ENCODE measurements at regions not wholly inside any gene's neighbourhood (a gene's known extent, or its start where the extent isn't known, plus 50 kb on each side); places are given as distances from the start of the nearest gene placed in this dataset.

GRCh38 chr7:49247759-49248158 lies 323.4 kb downstream of the CDC14C start:
- no peak for FAIRE-seq

GRCh38 chr7:49255054-49255453 lies 330.7 kb downstream of the CDC14C start:
- FAIRE-seq (peak; percentile 96), DNase-seq (ENCODE audit: low spot score) (peak; percentile 78)

More at GRCh38 chr7:49247759-49248158, 323.4 kb downstream of the CDC14C start:
- DNase-seq (ENCODE audit: low spot score) = no peak

- no peak for FAIRE-seq
- DNase-seq (ENCODE audit: low spot score) = no peak
These were observed 336.2 kb downstream of the CDC14C start for GRCh38 chr7:49260538-49260937.

- no peak for DNase-seq (ENCODE audit: low spot score)
- FAIRE-seq = no peak
These were observed 337.6 kb downstream of the CDC14C start for GRCh38 chr7:49261928-49262327.

GRCh38 chr7:49264530-49264929 lies 340.2 kb downstream of the CDC14C start:
- no peak for FAIRE-seq
- DNase-seq (ENCODE audit: low spot score) = no peak

- FAIRE-seq (no peak), DNase-seq (ENCODE audit: low spot score) (no peak)
These were observed 349.6 kb downstream of the CDC14C start for GRCh38 chr7:49273897-49274296.

GRCh38 chr7:49279891-49280290 lies 355.5 kb downstream of the CDC14C start:
- DNase-seq (ENCODE audit: low spot score) (no peak), FAIRE-seq (no peak)

- FAIRE-seq (no peak), DNase-seq (ENCODE audit: low spot score) (no peak)
These were observed 363.3 kb downstream of the CDC14C start for GRCh38 chr7:49287653-49288052.

- no peak for FAIRE-seq
- DNase-seq (ENCODE audit: low spot score) = no peak
These were observed 370.3 kb downstream of the CDC14C start for GRCh38 chr7:49294611-49295010.

- peak; percentile 12 for DNase-seq (ENCODE audit: low spot score)
- no peak for FAIRE-seq
These were observed 370.8 kb downstream of the CDC14C start for GRCh38 chr7:49295146-49295545.

GRCh38 chr7:49297958-49298357 lies 373.6 kb downstream of the CDC14C start:
- FAIRE-seq (no peak), DNase-seq (ENCODE audit: low spot score) (no peak)

- FAIRE-seq (no peak), DNase-seq (ENCODE audit: low spot score) (no peak)
These were observed 384.4 kb downstream of the CDC14C start for GRCh38 chr7:49308787-49309186.

GRCh38 chr7:49320083-49320482 lies 395.7 kb downstream of the CDC14C start:
- no peak for DNase-seq (ENCODE audit: low spot score)
- no peak for FAIRE-seq

- DNase-seq (ENCODE audit: low spot score) (no peak), FAIRE-seq (no peak)
These were observed 397.5 kb downstream of the CDC14C start for GRCh38 chr7:49321843-49322242.

GRCh38 chr7:49322476-49322875 lies 398.1 kb downstream of the CDC14C start:
- DNase-seq (ENCODE audit: low spot score) (no peak), FAIRE-seq (no peak)

- FAIRE-seq (no peak), DNase-seq (ENCODE audit: low spot score) (no peak)
These were observed 399.7 kb downstream of the CDC14C start for GRCh38 chr7:49324040-49324439.

- DNase-seq (ENCODE audit: low spot score) = no peak
- FAIRE-seq = no peak
These were observed 400.4 kb downstream of the CDC14C start for GRCh38 chr7:49324707-49325106.

- FAIRE-seq = no peak
- DNase-seq (ENCODE audit: low spot score) = no peak
These were observed 401.2 kb downstream of the CDC14C start for GRCh38 chr7:49325571-49325970.

GRCh38 chr7:49327155-49327554 lies 402.8 kb downstream of the CDC14C start:
- DNase-seq (ENCODE audit: low spot score) (no peak), FAIRE-seq (no peak)

GRCh38 chr7:49333180-49333881 lies 409.0 kb downstream of the CDC14C start:
- FAIRE-seq (no peak), DNase-seq (ENCODE audit: low spot score) (no peak)

- FAIRE-seq = no peak
- DNase-seq (ENCODE audit: low spot score) = no peak
These were observed 417.5 kb downstream of the CDC14C start for GRCh38 chr7:49341849-49342248.

- DNase-seq (ENCODE audit: low spot score) = no peak
These were observed 420.2 kb downstream of the CDC14C start for GRCh38 chr7:49344556-49344955.

GRCh38 chr7:49346195-49346899 lies 422.0 kb downstream of the CDC14C start:
- no peak for FAIRE-seq

More at GRCh38 chr7:49344556-49344955, 420.2 kb downstream of the CDC14C start:
- no peak for FAIRE-seq

More at GRCh38 chr7:49346195-49346899, 422.0 kb downstream of the CDC14C start:
- DNase-seq (ENCODE audit: low spot score) = no peak
